Astrocyte of the spinal cord (primary cell): ENCODE measurements at regions not wholly inside any gene's neighbourhood (a gene's known extent, or its start where the extent isn't known, plus 50 kb on each side); places are given as distances from the start of the nearest gene placed in this dataset.

Experiments
- DNase-seq: peaks from one replicate; pipeline ENCODE4 v3.0.0; 2011; ENCODE audit warnings: low read depth, low spot score
- H3K4me3 ChIP-seq: 2 replicates; pipeline ENCODE4 v1.5.1; 2011; ENCODE audit warnings: low read depth, mild to moderate bottlenecking, low read length, moderate library complexity
- CTCF ChIP-seq: IDR thresholded peaks from 2 replicates; pipeline ENCODE4 v1.5.1; 2012; ENCODE audit warnings: low read depth, mild to moderate bottlenecking, low read length, inconsistent platforms
- in situ Hi-C: cut with HindIII; loops from 2 replicates; pipeline ENCODE4 v1.10.0; 2017; ENCODE audit warnings: low sequenced_read_pairs

- DNase-seq, result peak; percentile 93
- H3K4me3 ChIP-seq, result no peak overlapping the region
- no peak for TF ChIP-seq CTCF
- in situ Hi-C loops, result no loop called here
Measured at GRCh38 chr3:88957711-88958439, 149.5 kb upstream of the EPHA3 start.

- in situ Hi-C loops, result no loop called here
- no peak for DNase-seq
- no peak overlapping the region for H3K4me3 ChIP-seq
- no peak for TF ChIP-seq CTCF
Measured at GRCh38 chr3:88960019-88960418, 147.4 kb upstream of the EPHA3 start.

- no peak for DNase-seq
- TF ChIP-seq CTCF, result no peak
- in situ Hi-C loops, result no loop called here
- H3K4me3 ChIP-seq, result no peak overlapping the region
Measured at GRCh38 chr3:88963003-88963402, 144.4 kb upstream of the EPHA3 start.

- no peak for TF ChIP-seq CTCF
- DNase-seq, result no peak
- in situ Hi-C loops, result no loop called here
- H3K4me3 ChIP-seq, result no peak overlapping the region
Measured at GRCh38 chr3:88979760-88980159, 127.7 kb upstream of the EPHA3 start.

GRCh38 chr3:88983458-88983857 lies 124.0 kb upstream of the EPHA3 start:
- in situ Hi-C loops, result no loop called here
- DNase-seq, result no peak
- H3K4me3 ChIP-seq, result no peak overlapping the region
- TF ChIP-seq CTCF, result no peak

GRCh38 chr3:88984256-88984655 lies 123.2 kb upstream of the EPHA3 start:
- H3K4me3 ChIP-seq, result no peak overlapping the region
- DNase-seq, result no peak
- in situ Hi-C loops, result no loop called here
- no peak for TF ChIP-seq CTCF
